B cell (primary cell): ENCODE measurements at regions not wholly inside any gene's neighbourhood (a gene's known extent, or its start where the extent isn't known, plus 50 kb on each side); places are given as distances from the start of the nearest gene placed in this dataset.

Experiments
- ATAC-seq: fragments of 200-7000 bp; cut with Tn5 transposase; one replicate; pipeline ENCODE4 v1.10.0; 2021; ENCODE audit warnings: low read depth, mild to moderate bottlenecking, moderate number of reproducible peaks, moderate library complexity
- CTCF ChIA-PET: fragments of 350-600 bp; sonication (Branson Sonifier 250); formaldehyde crosslinking; loops from one replicate; lab custom pipeline; 2021; ENCODE audit warnings: antibody characterized with exemption, inconsistent platforms; lab: Charles Lee
- POLR2A ChIA-PET: fragments of 350-600 bp; sonication (Branson Sonifier 250); formaldehyde crosslinking; loops from one replicate; lab custom pipeline; 2021; ENCODE audit warnings: antibody characterized with exemption; lab: Charles Lee
- DNase-seq: peaks from one replicate; pipeline ENCODE4 v3.0.0; 2013
- H2AFZ ChIP-seq: 2 replicates; pipeline ENCODE4 v1.6.1; 2012; ENCODE audit warnings: mild to moderate bottlenecking, low read depth, low read length; ENCODE audit not compliant: insufficient read depth, poor library complexity, severe bottlenecking
- H3K27ac ChIP-seq, 2 donors: 1 replicate in 1 of 2; 2 replicates in 1 of 2; pipeline ENCODE4 v1.5.1; 2012 to 2013; ENCODE audit warnings: low read length in 2 of 2, mild to moderate bottlenecking in 2 of 2, moderate library complexity in 1 of 2
- H3K27me3 ChIP-seq, 4 experiments: fragments of 200-600 bp in 1 of 4; sonication (generic) in 1 of 4; replicated peaks in 1 of 4; 1 replicate in 2 of 4; 2 replicates in 2 of 4; pipeline versions ENCODE4 v1.6.1 to v1.7.0; 2013 to 2016; ENCODE audit warnings: low read length in 3 of 4, mild to moderate bottlenecking in 2 of 4, mixed read lengths in 1 of 4, moderate library complexity in 1 of 4; ENCODE audit not compliant: insufficient read depth in 4 of 4, control insufficient read depth in 3 of 4; ENCODE audit errors: control extremely low read depth in 1 of 4
- H3K36me3 ChIP-seq, 2 experiments: replicated peaks in 1 of 2; 1 replicate in 1 of 2; 2 replicates in 1 of 2; pipeline versions ENCODE4 v1.6.1 to v1.7.1; 2013; ENCODE audit warnings: low read length in 1 of 2; ENCODE audit not compliant: insufficient read depth in 2 of 2, control insufficient read depth in 1 of 2; ENCODE audit errors: control extremely low read depth in 1 of 2, extremely low read depth in 1 of 2
- H3K4me1 ChIP-seq, 2 donors: fragments of 200-600 bp in 1 of 2; sonication (generic) in 1 of 2; 1 replicate in 1 of 2; 2 replicates in 1 of 2; pipeline versions ENCODE4 v1.5.1 to v1.6.1; 2013 to 2017; ENCODE audit warnings: low read length in 2 of 2; ENCODE audit not compliant: control insufficient read depth in 2 of 2, insufficient read depth in 2 of 2
- H3K4me2 ChIP-seq: replicated peaks from 2 replicates; pipeline ENCODE3; 2012; ENCODE audit warnings: mild to moderate bottlenecking, low read depth, low read length; ENCODE audit not compliant: poor library complexity, severe bottlenecking
- H3K4me3 ChIP-seq, 5 experiments: fragments of 200-600 bp in 1 of 5; sonication (generic) in 1 of 5; 1 replicate in 3 of 5; 2 replicates in 2 of 5; pipeline versions ENCODE4 v1.5.1 to v1.7.0; 2011 to 2016; ENCODE audit warnings: low read length in 4 of 5, mild to moderate bottlenecking in 4 of 5, low read depth in 2 of 5, control low read depth in 1 of 5, moderate library complexity in 1 of 5; ENCODE audit not compliant: insufficient read depth in 1 of 5; ENCODE audit errors: control extremely low read depth in 1 of 5, extremely low read depth in 1 of 5
- H3K79me2 ChIP-seq: fragments of 200-600 bp; sonication (generic); one replicate; pipeline ENCODE4 v1.6.0; 2016; ENCODE audit warnings: low read length; ENCODE audit not compliant: control insufficient read depth, insufficient read depth
- H3K9ac ChIP-seq: fragments of 200-600 bp; sonication (generic); 2 replicates; pipeline ENCODE4 v1.6.1; 2017; ENCODE audit warnings: mild to moderate bottlenecking, low read length, moderate library complexity
- H3K9me3 ChIP-seq, 3 donors: one replicate each; pipeline versions ENCODE4 v1.6.1 to v1.7.1; 2013; ENCODE audit warnings: low read length in 2 of 3; ENCODE audit not compliant: control insufficient read depth in 2 of 3, insufficient read depth in 1 of 3; ENCODE audit errors: control extremely low read depth in 1 of 3
- H4K20me1 ChIP-seq: 2 replicates; pipeline ENCODE4 v1.6.0; 2012; ENCODE audit warnings: mild to moderate bottlenecking, low read length; ENCODE audit not compliant: insufficient read depth, control insufficient read depth, poor library complexity, severe bottlenecking
- H3K27ac Mint-ChIP-seq: one replicate; pipeline ENCODE4 v1.8.0; 2021; ENCODE audit warnings: mixed read lengths
- H3K27me3 Mint-ChIP-seq: one replicate; pipeline ENCODE4 v1.8.0; 2021; ENCODE audit warnings: mixed read lengths
- H3K4me1 Mint-ChIP-seq: one replicate; pipeline ENCODE4 v1.8.0; 2021; ENCODE audit warnings: mixed read lengths
- H3K4me3 Mint-ChIP-seq: one replicate; pipeline ENCODE4 v1.8.0; 2021; ENCODE audit warnings: mixed read lengths
- H3K9me3 Mint-ChIP-seq: one replicate; pipeline ENCODE4 v1.8.0; 2022; ENCODE audit warnings: mixed read lengths; ENCODE audit not compliant: insufficient read depth
- EZH2 ChIP-seq: IDR thresholded peaks from 2 replicates; pipeline ENCODE4 v1.6.1; 2012; ENCODE audit warnings: borderline replicate concordance, low read depth, mild to moderate bottlenecking, moderate library complexity, low read length; ENCODE audit not compliant: insufficient read depth, poor library complexity, severe bottlenecking
- intact Hi-C: fragments of 100-400 bp; cut with micrococcal nuclease; formaldehyde crosslinking; loops from one replicate; pipeline ENCODE4 v1.10.0; 2022
- TF ChIP-seq, protein P1 (sequence below): fragments of 200-600 bp; IDR thresholded peaks from one replicate; pipeline ENCODE4 v1.8.0; 2022; ENCODE audit warnings: antibody characterized with exemption, mild to moderate bottlenecking

- CTCF ChIA-PET, result no interaction called here
- no peaks in the 10 kb centered on the region for H3K79me2 ChIP-seq
- Mint-ChIP-seq H3K4me1 (no peaks in the 10 kb centered on the region), H3K9me3 (peaks cover 15% of the 10 kb centered on the region), H3K4me3 (no peak overlapping the region), H3K27me3 (no peaks in the 10 kb centered on the region), H3K27ac (no peak overlapping the region)
- H2AFZ ChIP-seq, result no peak overlapping the region
- H3K27me3 ChIP-seq, result no peaks in the 10 kb centered on the region
- H4K20me1 ChIP-seq, result no peaks in the 10 kb centered on the region
- TF ChIP-seq, protein P1, sequence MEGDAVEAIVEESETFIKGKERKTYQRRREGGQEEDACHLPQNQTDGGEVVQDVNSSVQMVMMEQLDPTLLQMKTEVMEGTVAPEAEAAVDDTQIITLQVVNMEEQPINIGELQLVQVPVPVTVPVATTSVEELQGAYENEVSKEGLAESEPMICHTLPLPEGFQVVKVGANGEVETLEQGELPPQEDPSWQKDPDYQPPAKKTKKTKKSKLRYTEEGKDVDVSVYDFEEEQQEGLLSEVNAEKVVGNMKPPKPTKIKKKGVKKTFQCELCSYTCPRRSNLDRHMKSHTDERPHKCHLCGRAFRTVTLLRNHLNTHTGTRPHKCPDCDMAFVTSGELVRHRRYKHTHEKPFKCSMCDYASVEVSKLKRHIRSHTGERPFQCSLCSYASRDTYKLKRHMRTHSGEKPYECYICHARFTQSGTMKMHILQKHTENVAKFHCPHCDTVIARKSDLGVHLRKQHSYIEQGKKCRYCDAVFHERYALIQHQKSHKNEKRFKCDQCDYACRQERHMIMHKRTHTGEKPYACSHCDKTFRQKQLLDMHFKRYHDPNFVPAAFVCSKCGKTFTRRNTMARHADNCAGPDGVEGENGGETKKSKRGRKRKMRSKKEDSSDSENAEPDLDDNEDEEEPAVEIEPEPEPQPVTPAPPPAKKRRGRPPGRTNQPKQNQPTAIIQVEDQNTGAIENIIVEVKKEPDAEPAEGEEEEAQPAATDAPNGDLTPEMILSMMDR, result no peak
- intact Hi-C loops, result no loop called here
- H3K36me3 ChIP-seq, result no peaks in the 10 kb centered on the region
- peaks cover 0 to 6% (median 0%) of the 10 kb centered on the region in 3 donors for H3K9me3 ChIP-seq
- no peak overlapping the region for H3K9ac ChIP-seq
- H3K27ac ChIP-seq, result no peak overlapping the region
- POLR2A ChIA-PET, result no interaction called here
- no peaks in the 10 kb centered on the region for H3K4me1 ChIP-seq
- no peak overlapping the region for H3K4me3 ChIP-seq
- H3K4me2 ChIP-seq, result no peak overlapping the region
- DNase-seq (no peak), ATAC-seq (no peak)
Measured at GRCh38 chr5:130627145-130627544, 537.9 kb downstream of the HINT1 start.

- POLR2A ChIA-PET, result no interaction called here
Measured at GRCh38 chr5:130624805-130625204, 540.3 kb downstream of the HINT1 start.

More at GRCh38 chr5:130624805-130625204, 540.3 kb downstream of the HINT1 start:
- H3K4me3 ChIP-seq, result no peak overlapping the region
- H3K27me3 ChIP-seq, result no peaks in the 10 kb centered on the region
- H2AFZ ChIP-seq, result no peak overlapping the region
- Mint-ChIP-seq H3K4me1 (no peaks in the 10 kb centered on the region), H3K4me3 (no peak overlapping the region), H3K27me3 (no peaks in the 10 kb centered on the region), H3K27ac (no peak overlapping the region), H3K9me3 (peaks cover 4% of the 10 kb centered on the region)
- H3K79me2 ChIP-seq, result no peaks in the 10 kb centered on the region
- TF ChIP-seq, protein P1, result no peak
- TF ChIP-seq EZH2, result no peak
- intact Hi-C loops, result no loop called here
- no peaks in the 10 kb centered on the region for H3K4me1 ChIP-seq
- CTCF ChIA-PET, result no interaction called here
- no peak for ATAC-seq
- H3K9ac ChIP-seq, result no peak overlapping the region
- H4K20me1 ChIP-seq, result no peaks in the 10 kb centered on the region
- DNase-seq, result no peak
- no peak overlapping the region for H3K4me2 ChIP-seq
- no peak overlapping the region for H3K27ac ChIP-seq
- no peaks in the 10 kb centered on the region for H3K36me3 ChIP-seq
- peaks cover 0 to 2% (median 0%) of the 10 kb centered on the region in 3 donors for H3K9me3 ChIP-seq
